Body of pancreas (tissue), 4 donors: ENCODE measurements at regions not wholly inside any gene's neighbourhood (a gene's known extent, or its start where the extent isn't known, plus 50 kb on each side); places are given as distances from the start of the nearest gene placed in this dataset.

ENCODE experiments used
- CTCF ChIP-seq, 7 experiments: fragments of 450-650 bp in 4 of 7; fragments of 200-600 bp in 3 of 7; sonication (generic) in 3 of 7; IDR thresholded peaks; one replicate each; pipeline ENCODE4 v1.5.1; 2016 to 2019; ENCODE audit warnings: antibody characterized with exemption in 7 of 7
- POLR2A ChIP-seq, 3 donors: fragments of 450-650 bp; IDR thresholded peaks; one replicate each; pipeline ENCODE4 v1.6.1; 2016; ENCODE audit warnings: antibody characterized with exemption in 3 of 3, mild to moderate bottlenecking in 2 of 3

GRCh38 chr6:1547785-1548184 lies 61.9 kb upstream of the FOXC1 start:
- TF ChIP-seq CTCF (IDR thresholded peaks at IDR 0.05) (no peak), POLR2A (IDR thresholded peaks at IDR 0.05) (no peak)
